HG02852 (cell line): ENCODE measurements at regions not wholly inside any gene's neighbourhood (a gene's known extent, or its start where the extent isn't known, plus 50 kb on each side); places are given as distances from the start of the nearest gene placed in this dataset.

ENCODE experiments used
- ATAC-seq: cut with Tn5 transposase; IDR thresholded peaks from one replicate; pipeline ENCODE4 v1.9.1; 2021; ENCODE audit warnings: mild to moderate bottlenecking, moderate library complexity; ENCODE audit not compliant: unreplicated experiment

- ATAC-seq, result no peak
Observed at GRCh38 chrX:22648281-22648680, 351.5 kb upstream of the DDX53 start.

DNA sequence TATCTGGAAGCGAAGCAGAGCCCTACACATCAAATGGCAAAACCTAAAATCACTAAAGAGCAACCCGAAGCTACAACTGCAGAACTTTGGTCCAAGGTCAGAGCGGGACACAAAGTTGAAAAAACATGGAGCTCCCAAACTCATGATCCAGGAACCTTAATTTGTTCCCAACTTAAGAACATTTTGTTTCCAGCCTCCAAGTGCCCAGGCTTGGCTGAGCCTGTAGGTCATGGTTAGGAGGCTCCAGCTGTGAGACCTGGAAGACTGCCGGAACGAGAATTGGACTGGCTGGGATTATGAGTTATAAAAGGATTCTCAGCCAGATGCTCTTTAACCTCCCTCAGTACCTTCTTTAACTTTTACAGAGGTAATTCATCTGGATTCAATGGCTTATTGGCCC lies 349.1 kb upstream of the DDX53 start:
- ATAC-seq, result no peak

GRCh38 chrX:22652596-22652995 lies 347.2 kb upstream of the DDX53 start:
- no peak for ATAC-seq

- ATAC-seq, result no peak
Observed at GRCh38 chrX:22660756-22661155, 339.0 kb upstream of the DDX53 start.

DNA sequence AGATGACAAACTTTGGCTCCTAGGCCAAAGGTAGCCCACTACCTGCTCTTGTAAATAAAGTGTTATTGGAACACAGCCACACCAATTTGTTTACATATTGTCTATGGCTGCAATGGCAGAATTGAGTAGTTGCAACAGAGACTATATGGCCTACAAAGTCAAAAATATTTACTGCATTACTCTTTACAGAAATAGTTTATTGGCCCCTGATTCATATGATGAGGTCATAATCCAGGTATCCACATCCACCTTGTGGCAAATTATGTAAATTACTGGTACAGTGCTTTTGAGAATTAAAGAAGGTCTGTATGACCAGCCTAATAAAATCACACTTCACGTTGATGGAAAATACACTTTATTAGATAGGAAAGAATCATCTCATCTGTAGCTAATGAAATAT lies 337.0 kb upstream of the DDX53 start:
- no peak for ATAC-seq

DNA sequence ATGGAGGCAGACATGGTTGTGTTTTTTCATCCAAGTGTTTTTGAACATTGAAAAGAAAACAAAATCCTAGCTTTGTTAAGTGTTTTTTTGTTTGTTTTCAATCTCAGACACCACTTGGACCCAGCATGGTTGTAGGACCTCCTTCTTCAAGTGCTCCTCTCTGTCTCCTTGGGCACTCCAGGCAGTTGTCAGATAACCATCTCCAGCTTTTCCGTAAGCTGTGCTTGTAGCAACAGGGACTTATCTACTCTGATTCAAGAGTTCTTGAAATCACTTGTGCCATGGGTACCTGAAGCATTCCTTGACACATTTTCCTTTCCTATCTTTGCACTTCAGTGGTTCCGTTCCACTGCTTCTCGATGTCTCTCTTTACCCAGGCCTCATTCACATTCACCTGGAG lies 334.9 kb upstream of the DDX53 start:
- no peak for ATAC-seq

DNA sequence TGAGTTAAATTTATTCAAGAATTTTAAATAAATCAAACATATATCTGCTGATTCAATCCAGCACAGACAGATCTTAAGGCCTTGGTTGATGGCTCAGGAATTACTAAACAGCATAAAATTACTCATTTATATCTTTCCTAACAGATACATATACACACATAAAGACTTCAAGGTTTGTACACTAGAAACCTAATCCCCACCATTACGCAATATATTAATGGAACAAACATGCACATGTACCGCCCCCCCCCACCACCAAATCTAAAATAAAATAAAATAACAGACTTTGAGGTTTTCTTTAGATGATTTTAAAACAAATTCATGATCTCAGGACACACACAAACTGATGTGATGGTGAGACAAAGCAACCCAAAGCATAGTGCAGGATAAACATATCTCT lies 333.9 kb upstream of the DDX53 start:
- no peak for ATAC-seq

DNA sequence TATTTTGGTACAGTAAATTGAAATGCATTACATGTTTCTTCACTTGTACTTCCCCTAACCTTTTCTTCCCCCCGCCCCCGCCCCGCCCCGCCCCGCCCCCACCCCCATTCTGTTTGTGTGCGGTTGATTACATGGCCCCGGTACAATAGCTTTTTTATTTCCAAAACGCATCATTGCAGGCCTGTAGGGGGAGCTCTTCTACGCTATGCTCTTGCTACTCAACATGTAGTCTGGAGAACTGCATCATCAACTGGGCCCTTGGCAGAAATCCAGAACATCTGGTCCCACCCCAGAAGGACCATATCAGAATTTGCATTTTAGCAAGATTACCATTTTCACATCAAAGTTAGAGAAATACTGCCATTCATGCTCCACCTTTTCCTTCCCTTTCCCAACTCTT lies 333.3 kb upstream of the DDX53 start:
- no peak for ATAC-seq

DNA sequence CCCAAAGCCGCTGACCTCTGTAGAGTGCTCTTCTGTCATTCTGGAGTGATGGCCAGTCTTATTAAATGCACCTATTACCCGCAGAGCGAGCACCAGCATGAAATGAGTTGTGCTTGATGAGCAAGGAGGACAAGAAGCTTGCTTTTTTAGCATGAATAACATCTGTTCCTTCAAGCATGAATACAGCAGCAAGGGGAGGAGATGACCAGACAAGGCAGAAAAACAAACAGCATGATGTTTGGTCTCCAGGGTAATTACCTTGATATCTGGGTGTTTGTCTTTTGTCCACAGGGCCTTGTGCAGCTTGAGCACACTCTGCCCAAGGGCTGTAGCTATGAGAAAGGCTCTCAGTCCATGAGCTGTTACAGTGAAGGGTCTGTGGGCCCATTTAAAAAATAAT lies 324.8 kb upstream of the DDX53 start:
- ATAC-seq, result no peak

- no peak for ATAC-seq
Observed at GRCh38 chrX:22686138-22686541, 313.6 kb upstream of the DDX53 start.

DNA sequence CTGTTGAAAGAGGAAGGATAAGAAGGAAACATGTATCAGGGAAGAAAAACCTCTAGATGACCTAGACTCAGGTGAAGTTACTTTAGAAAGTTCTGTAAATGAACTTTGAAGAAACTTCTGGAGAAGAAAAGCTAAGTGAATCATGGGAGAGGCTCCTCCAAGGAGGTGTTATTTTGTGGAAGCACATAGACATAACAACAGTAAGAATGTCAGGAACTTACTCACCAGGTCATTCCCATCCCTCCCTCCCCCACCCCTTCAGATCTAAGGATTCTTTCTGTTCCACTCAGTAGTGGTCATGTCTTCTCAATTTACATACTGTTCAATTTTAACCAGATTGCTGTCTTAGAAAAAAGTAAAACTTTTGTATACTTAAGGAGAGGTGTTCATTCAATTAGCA lies 310.5 kb upstream of the DDX53 start:
- ATAC-seq, result no peak

GRCh38 chrX:22690116-22690515 lies 309.6 kb upstream of the DDX53 start:
- no peak for ATAC-seq

DNA sequence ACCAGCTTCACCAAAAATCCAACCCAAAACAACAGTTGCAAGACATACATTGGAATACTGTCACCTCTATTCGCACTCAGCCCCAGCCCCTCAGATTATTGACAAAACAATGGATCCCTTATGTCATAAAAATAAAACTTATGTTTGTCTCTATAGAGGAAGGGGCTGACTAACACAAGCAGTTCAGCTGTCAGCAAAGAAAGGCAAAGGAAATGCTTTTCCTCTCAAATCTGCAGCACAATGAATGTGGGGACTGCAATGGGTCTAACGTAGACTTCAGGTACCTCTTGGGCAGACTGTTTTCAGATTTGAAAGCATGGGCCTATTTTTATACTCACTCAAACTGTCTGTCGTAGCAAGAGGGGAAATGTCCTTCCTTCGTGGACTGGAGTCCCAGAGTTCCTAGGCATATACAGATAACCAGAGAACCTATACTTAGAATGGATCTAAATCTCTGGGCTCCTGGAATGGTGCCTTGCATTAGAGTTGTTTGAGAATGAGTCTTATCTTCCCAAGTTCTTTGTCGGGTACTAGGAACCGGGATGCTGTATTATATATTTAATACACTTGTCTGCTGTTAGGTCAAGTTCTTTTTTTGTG lies 307.7 kb upstream of the DDX53 start:
- ATAC-seq, result no peak

DNA sequence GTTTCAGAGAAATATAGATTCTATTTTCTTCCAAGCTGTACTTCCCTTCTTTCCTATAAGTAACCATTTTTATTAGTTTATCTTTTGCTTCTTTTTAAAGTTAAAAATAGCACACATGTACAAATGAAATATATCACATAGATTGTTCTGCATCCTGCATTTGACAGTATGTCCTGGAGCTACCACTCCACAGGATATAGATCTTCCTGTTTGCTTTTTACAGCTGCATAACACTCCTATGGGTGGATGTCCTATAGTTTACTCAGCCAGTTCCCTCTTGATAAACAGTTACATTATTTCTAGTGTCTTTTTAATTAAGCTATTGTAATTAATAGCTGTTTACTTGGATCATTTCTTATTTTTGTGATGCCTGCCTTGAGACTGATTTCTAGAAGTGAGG lies 301.6 kb upstream of the DDX53 start:
- ATAC-seq, result no peak

DNA sequence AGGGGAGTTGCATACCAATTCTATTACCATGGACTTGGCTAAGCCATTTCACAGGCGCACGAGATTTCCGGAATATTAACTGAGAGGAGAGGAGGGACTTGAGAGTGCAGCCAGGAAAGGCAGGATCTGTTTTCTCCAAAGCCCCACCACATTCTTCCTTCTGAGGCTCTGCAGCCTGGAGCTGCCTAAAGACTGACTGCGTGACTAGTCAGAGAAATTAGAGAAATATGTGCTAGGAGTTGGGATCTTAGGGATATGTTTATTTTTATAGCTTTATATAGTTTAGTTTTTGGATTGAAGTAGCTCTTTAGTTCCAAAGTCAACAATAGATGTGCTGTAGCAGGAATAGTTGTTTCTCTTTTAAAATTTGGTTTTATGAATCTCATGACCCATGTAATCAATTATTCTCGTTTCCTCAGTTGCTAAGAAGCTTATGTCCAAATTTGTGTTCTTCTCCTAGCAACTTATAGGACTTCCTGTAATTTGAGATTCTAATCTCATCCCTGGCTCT lies 300.1 kb upstream of the DDX53 start:
- ATAC-seq, result no peak

- no peak for ATAC-seq
Observed at GRCh38 chrX:22712942-22713341, 286.8 kb upstream of the DDX53 start.

DNA sequence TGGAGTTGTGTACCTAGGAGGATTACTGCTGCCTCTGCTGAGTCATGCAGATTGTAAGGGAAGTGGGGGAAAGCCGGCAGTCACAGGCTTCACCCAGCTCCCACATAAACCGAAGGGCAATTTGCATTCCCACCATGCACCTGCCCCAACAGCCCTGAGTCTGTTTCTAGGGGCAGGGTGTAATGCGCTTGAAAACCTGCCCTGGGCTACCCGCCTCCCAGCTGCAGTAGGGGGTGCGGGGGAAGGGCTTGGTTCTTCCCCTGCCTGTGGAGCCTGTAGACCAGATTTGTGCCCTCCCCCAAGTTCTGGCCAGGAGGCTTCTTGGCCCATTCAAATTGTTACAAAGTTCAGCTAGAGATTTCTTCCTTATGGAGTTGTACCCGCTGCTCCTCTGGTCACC lies 269.2 kb upstream of the DDX53 start:
- ATAC-seq, result no peak

- no peak for ATAC-seq
Observed at GRCh38 chrX:22737541-22737940, 262.2 kb upstream of the DDX53 start.

- no peak for ATAC-seq
Observed at GRCh38 chrX:22739276-22739675, 260.5 kb upstream of the DDX53 start.

DNA sequence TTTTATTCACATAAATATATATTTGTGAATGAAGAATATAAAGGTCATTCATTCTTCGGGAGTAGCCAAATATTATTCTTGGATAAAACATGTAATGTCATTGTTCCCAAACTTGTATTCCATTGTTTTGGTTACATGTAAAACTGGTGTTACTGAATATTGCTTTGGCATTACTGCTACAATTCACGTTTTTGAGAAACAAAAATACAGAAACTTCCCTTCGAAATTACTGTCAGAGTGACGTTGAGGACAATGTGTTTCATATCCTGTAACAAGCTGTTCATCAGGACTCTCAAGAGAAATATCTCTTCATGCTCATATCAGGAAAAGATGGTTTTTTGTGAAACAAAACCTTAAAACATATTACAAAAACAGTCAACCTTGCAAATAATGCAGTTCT lies 258.9 kb upstream of the DDX53 start:
- ATAC-seq, result no peak

- no peak for ATAC-seq
Observed at GRCh38 chrX:22742174-22742573, 257.6 kb upstream of the DDX53 start.

DNA sequence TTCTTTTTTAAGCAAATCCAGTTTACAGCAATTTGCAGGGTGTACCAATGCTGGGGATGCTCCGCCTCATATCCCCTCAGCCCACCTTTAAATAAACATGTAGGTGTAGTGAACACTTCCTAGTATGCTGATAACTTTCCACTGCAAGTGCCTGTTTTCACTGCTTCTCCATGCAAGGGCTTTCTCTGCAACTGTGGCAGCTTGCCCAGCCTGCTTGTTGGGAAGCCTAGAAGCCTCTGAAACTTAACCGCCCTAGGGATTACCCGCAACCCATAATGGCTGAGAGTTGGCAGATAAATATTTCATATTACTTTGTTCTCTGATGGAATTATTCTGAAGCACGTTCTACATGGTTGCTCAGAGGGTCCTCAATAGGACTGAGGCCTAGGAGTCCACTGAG lies 253.7 kb upstream of the DDX53 start:
- ATAC-seq, result no peak
